ENCODE measurements at regions not wholly inside any gene's neighbourhood (a gene's known extent, or its start where the extent isn't known, plus 50 kb on each side); places are given as distances from the start of the nearest gene placed in this dataset.

DNA sequence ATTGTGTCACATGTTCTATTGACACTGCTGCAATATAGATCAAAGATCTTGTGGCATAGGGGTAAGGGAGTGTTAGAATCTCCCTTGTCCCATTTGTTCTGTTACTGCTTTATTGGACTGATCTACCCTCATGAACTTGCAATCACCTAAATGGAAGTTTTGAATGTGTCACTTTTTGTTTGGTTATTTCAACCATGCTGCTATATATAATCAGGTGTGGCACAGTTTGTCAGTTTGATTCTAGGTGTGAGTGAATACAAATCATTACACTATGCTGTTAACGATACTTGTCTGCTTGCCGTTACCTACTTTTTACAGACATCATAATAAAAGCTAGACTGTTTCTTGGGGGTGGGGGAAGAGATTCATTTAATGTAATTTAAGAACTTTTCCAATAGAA, 82.6 kb downstream of the MAB21L3 start:
- Histone ChIP-seq H3F3A (replicated peaks; ENCODE audit: low read depth) (no peaks in the 10 kb centered on the region), H3K4me2 (no peak overlapping the region), H3K9me2 (ENCODE audit: insufficient read depth) (no peaks in the 10 kb centered on the region), H3K4me1 (ENCODE audit: insufficient read depth) (no peaks in the 10 kb centered on the region), H3K27ac (ENCODE audit: low read depth) (no peak overlapping the region), H2AFZ (no peak overlapping the region), H3K4me3 (no peak overlapping the region), H4K20me1 (replicated peaks; ENCODE audit: insufficient read depth) (no peaks in the 10 kb centered on the region), H3K79me2 (replicated peaks; ENCODE audit: insufficient read depth) (no peaks in the 10 kb centered on the region), H3K36me3 (ENCODE audit: insufficient read depth) (no peaks in the 10 kb centered on the region), H3K27me3 (ENCODE audit: insufficient read depth) (no peaks in the 10 kb centered on the region)
- TF ChIP-seq, protein P1, sequence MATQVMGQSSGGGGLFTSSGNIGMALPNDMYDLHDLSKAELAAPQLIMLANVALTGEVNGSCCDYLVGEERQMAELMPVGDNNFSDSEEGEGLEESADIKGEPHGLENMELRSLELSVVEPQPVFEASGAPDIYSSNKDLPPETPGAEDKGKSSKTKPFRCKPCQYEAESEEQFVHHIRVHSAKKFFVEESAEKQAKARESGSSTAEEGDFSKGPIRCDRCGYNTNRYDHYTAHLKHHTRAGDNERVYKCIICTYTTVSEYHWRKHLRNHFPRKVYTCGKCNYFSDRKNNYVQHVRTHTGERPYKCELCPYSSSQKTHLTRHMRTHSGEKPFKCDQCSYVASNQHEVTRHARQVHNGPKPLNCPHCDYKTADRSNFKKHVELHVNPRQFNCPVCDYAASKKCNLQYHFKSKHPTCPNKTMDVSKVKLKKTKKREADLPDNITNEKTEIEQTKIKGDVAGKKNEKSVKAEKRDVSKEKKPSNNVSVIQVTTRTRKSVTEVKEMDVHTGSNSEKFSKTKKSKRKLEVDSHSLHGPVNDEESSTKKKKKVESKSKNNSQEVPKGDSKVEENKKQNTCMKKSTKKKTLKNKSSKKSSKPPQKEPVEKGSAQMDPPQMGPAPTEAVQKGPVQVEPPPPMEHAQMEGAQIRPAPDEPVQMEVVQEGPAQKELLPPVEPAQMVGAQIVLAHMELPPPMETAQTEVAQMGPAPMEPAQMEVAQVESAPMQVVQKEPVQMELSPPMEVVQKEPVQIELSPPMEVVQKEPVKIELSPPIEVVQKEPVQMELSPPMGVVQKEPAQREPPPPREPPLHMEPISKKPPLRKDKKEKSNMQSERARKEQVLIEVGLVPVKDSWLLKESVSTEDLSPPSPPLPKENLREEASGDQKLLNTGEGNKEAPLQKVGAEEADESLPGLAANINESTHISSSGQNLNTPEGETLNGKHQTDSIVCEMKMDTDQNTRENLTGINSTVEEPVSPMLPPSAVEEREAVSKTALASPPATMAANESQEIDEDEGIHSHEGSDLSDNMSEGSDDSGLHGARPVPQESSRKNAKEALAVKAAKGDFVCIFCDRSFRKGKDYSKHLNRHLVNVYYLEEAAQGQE (IDR thresholded peaks at IDR 0.05; ENCODE audit: unreplicated experiment), result no peak
- TF ChIP-seq NANOG (IDR thresholded peaks at IDR 0.05; ENCODE audit: borderline replicate concordance) (no peak), JUNB (IDR thresholded peaks at IDR 0.05; ENCODE audit: unreplicated experiment) (no peak), EZH2phosphoT487 (IDR thresholded peaks at IDR 0.05; ENCODE audit: unreplicated experiment) (no peak)
- TF ChIP-seq, protein P2, sequence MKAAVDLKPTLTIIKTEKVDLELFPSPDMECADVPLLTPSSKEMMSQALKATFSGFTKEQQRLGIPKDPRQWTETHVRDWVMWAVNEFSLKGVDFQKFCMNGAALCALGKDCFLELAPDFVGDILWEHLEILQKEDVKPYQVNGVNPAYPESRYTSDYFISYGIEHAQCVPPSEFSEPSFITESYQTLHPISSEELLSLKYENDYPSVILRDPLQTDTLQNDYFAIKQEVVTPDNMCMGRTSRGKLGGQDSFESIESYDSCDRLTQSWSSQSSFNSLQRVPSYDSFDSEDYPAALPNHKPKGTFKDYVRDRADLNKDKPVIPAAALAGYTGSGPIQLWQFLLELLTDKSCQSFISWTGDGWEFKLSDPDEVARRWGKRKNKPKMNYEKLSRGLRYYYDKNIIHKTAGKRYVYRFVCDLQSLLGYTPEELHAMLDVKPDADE (IDR thresholded peaks at IDR 0.05), result no peak
- no peaks in the 10 kb centered on the region for H3K27me3 Mint-ChIP-seq (ENCODE audit: insufficient read depth, low read depth, poor library complexity)
- peaks cover 6% of the 10 kb centered on the region for H3K4me1 Mint-ChIP-seq
- DNase-seq (ENCODE audit: low spot score) (no peak), ATAC-seq (no peak)
- H3K36me3 Mint-ChIP-seq (ENCODE audit: low read depth), result no peaks in the 10 kb centered on the region; the same call in 2 of the 3 replicates
- no peak overlapping the region for H3K27ac Mint-ChIP-seq
- H3K4me3 Mint-ChIP-seq, result no peak overlapping the region
- H3K9me3 Mint-ChIP-seq, result peaks cover 4% of the 10 kb centered on the region; the same call in 1 of the 3 replicates

DNA sequence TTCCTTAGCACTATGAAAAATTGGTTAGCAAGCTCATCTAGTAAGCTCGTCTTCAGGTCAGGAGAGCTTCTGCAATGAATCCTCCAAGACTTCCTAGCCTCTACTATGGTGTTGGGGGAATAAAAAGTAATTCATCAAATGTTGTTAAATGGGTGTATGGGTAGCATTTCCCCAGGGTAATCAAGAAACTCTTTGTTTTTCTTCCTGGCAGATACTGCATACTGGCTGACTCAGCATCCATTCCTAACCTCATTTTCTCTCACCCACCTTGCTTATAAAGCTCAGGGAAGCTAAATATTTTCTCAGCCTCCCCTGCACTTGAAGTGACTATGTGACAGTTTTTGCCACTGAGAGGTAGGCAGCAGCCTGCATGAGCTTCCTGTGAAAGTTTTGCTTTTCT, 83.4 kb downstream of the MAB21L3 start:
- Histone ChIP-seq H3K36me3 (ENCODE audit: insufficient read depth) (no peaks in the 10 kb centered on the region), H4K20me1 (replicated peaks; ENCODE audit: insufficient read depth) (no peaks in the 10 kb centered on the region), H3K4me1 (ENCODE audit: insufficient read depth) (no peaks in the 10 kb centered on the region), H3K4me3 (no peak overlapping the region), H3F3A (replicated peaks; ENCODE audit: low read depth) (no peaks in the 10 kb centered on the region), H3K9me2 (ENCODE audit: insufficient read depth) (peaks cover 5% of the 10 kb centered on the region; the same call in 1 of the 2 replicates), H3K4me2 (no peak overlapping the region), H3K27me3 (ENCODE audit: insufficient read depth) (no peaks in the 10 kb centered on the region), H3K79me2 (replicated peaks; ENCODE audit: insufficient read depth) (no peaks in the 10 kb centered on the region), H3K27ac (ENCODE audit: low read depth) (no peak overlapping the region), H2AFZ (peak overlapping the region; percentile 79; the same call in 1 of the 2 replicates)
- H3K4me3 Mint-ChIP-seq, result no peak overlapping the region
- H3K4me1 Mint-ChIP-seq, result peaks cover 6% of the 10 kb centered on the region
- ATAC-seq, result no peak
- no peak overlapping the region for H3K27ac Mint-ChIP-seq
- DNase-seq (ENCODE audit: low spot score), result no peak
- H3K9me3 Mint-ChIP-seq, result peaks cover 4% of the 10 kb centered on the region; the same call in 1 of the 3 replicates
- no peaks in the 10 kb centered on the region for H3K27me3 Mint-ChIP-seq (ENCODE audit: insufficient read depth, low read depth, poor library complexity)
- no peaks in the 10 kb centered on the region; the same call in 2 of the 3 replicates for H3K36me3 Mint-ChIP-seq (ENCODE audit: low read depth)
- no peak for TF ChIP-seq CREB1 (CRISPR knock-in tag; IDR thresholded peaks at IDR 0.05; ENCODE audit: low read depth)
- TF ChIP-seq, protein P3, sequence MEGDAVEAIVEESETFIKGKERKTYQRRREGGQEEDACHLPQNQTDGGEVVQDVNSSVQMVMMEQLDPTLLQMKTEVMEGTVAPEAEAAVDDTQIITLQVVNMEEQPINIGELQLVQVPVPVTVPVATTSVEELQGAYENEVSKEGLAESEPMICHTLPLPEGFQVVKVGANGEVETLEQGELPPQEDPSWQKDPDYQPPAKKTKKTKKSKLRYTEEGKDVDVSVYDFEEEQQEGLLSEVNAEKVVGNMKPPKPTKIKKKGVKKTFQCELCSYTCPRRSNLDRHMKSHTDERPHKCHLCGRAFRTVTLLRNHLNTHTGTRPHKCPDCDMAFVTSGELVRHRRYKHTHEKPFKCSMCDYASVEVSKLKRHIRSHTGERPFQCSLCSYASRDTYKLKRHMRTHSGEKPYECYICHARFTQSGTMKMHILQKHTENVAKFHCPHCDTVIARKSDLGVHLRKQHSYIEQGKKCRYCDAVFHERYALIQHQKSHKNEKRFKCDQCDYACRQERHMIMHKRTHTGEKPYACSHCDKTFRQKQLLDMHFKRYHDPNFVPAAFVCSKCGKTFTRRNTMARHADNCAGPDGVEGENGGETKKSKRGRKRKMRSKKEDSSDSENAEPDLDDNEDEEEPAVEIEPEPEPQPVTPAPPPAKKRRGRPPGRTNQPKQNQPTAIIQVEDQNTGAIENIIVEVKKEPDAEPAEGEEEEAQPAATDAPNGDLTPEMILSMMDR (conservative IDR thresholded peaks at IDR 0.05; ENCODE audit: low read depth in 2 of 2), result no peak
- TF ChIP-seq, protein P4, sequence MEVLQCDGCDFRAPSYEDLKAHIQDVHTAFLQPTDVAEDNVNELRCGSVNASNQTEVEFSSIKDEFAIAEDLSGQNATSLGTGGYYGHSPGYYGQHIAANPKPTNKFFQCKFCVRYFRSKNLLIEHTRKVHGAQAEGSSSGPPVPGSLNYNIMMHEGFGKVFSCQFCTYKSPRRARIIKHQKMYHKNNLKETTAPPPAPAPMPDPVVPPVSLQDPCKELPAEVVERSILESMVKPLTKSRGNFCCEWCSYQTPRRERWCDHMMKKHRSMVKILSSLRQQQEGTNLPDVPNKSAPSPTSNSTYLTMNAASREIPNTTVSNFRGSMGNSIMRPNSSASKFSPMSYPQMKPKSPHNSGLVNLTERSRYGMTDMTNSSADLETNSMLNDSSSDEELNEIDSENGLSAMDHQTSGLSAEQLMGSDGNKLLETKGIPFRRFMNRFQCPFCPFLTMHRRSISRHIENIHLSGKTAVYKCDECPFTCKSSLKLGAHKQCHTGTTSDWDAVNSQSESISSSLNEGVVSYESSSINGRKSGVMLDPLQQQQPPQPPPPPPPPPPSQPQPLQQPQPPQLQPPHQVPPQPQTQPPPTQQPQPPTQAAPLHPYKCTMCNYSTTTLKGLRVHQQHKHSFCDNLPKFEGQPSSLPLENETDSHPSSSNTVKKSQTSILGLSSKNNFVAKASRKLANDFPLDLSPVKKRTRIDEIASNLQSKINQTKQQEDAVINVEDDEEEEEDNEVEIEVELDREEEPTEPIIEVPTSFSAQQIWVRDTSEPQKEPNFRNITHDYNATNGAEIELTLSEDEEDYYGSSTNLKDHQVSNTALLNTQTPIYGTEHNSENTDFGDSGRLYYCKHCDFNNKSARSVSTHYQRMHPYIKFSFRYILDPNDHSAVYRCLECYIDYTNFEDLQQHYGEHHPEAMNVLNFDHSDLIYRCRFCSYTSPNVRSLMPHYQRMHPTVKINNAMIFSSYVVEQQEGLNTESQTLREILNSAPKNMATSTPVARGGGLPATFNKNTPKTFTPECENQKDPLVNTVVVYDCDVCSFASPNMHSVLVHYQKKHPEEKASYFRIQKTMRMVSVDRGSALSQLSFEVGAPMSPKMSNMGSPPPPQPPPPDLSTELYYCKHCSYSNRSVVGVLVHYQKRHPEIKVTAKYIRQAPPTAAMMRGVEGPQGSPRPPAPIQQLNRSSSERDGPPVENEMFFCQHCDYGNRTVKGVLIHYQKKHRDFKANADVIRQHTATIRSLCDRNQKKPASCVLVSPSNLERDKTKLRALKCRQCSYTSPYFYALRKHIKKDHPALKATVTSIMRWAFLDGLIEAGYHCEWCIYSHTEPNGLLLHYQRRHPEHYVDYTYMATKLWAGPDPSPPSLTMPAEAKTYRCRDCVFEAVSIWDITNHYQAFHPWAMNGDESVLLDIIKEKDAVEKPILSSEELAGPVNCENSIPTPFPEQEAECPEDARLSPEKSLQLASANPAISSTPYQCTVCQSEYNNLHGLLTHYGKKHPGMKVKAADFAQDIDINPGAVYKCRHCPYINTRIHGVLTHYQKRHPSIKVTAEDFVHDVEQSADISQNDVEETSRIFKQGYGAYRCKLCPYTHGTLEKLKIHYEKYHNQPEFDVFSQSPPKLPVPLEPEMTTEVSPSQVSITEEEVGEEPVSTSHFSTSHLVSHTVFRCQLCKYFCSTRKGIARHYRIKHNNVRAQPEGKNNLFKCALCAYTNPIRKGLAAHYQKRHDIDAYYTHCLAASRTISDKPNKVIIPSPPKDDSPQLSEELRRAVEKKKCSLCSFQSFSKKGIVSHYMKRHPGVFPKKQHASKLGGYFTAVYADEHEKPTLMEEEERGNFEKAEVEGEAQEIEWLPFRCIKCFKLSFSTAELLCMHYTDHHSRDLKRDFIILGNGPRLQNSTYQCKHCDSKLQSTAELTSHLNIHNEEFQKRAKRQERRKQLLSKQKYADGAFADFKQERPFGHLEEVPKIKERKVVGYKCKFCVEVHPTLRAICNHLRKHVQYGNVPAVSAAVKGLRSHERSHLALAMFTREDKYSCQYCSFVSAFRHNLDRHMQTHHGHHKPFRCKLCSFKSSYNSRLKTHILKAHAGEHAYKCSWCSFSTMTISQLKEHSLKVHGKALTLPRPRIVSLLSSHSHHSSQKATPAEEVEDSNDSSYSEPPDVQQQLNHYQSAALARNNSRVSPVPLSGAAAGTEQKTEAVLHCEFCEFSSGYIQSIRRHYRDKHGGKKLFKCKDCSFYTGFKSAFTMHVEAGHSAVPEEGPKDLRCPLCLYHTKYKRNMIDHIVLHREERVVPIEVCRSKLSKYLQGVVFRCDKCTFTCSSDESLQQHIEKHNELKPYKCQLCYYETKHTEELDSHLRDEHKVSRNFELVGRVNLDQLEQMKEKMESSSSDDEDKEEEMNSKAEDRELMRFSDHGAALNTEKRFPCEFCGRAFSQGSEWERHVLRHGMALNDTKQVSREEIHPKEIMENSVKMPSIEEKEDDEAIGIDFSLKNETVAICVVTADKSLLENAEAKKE (CRISPR knock-in tag; IDR thresholded peaks at IDR 0.05), result no peak
- no peak for TF ChIP-seq NANOG (IDR thresholded peaks at IDR 0.05; ENCODE audit: borderline replicate concordance)
- no peak for TF ChIP-seq ZNF114 (CRISPR knock-in tag; IDR thresholded peaks at IDR 0.05)
- no peak for TF ChIP-seq EZH2phosphoT487 (IDR thresholded peaks at IDR 0.05; ENCODE audit: unreplicated experiment)
